ENCODE measurements at regions not wholly inside any gene's neighbourhood (a gene's known extent, or its start where the extent isn't known, plus 50 kb on each side); places are given as distances from the start of the nearest gene placed in this dataset.

- H3K79me2 ChIP-seq (ENCODE audit: insufficient read depth, low read length) = no peaks in the 10 kb centered on the region
- H3K36me3 ChIP-seq (ENCODE audit: low read length) = no peaks in the 10 kb centered on the region
- no peak overlapping the region for H2AFZ ChIP-seq (ENCODE audit: low read depth, low read length, severe bottlenecking)
- H3K9ac ChIP-seq (ENCODE audit: low read length) = no peak overlapping the region
- TF ChIP-seq CTCF (IDR thresholded peaks at IDR 0.05; ENCODE audit: insufficient read depth, low read length, poor library complexity, severe bottlenecking) (no peak), EZH2phosphoT487 (conservative IDR thresholded peaks at IDR 0.05; ENCODE audit: low read length) (no peak)
- no peak overlapping the region for H3K4me3 ChIP-seq (ENCODE audit: insufficient read depth, low read length, poor library complexity, severe bottlenecking)
- H3K9me2 ChIP-seq (replicated peaks; ENCODE audit: insufficient read depth, low read length) = no peaks in the 10 kb centered on the region
- no peaks in the 10 kb centered on the region for H3K27me3 ChIP-seq (ENCODE audit: low read length)
- no peak overlapping the region for H3K27ac ChIP-seq (ENCODE audit: low read depth, low read length)
- H3K4me2 ChIP-seq (ENCODE audit: low read depth, low read length, poor library complexity, severe bottlenecking) = no peak overlapping the region
- no peaks in the 10 kb centered on the region for H4K20me1 ChIP-seq (ENCODE audit: low read depth, low read length)
- no peaks in the 10 kb centered on the region for H3F3A ChIP-seq (ENCODE audit: insufficient read depth)
- no peaks in the 10 kb centered on the region for H3K9me3 ChIP-seq (ENCODE audit: insufficient read depth, low read length)
Measured at GRCh38 chr12:113724794-113725556, 241.2 kb downstream of the RBM19 start.

GRCh38 chr12:113723631-113724030, 242.5 kb downstream of the RBM19 start:
- no peak overlapping the region for H3K4me2 ChIP-seq (ENCODE audit: low read depth, low read length, poor library complexity, severe bottlenecking)
- H3K36me3 ChIP-seq (ENCODE audit: low read length) = no peaks in the 10 kb centered on the region
- no peak overlapping the region for H2AFZ ChIP-seq (ENCODE audit: low read depth, low read length, severe bottlenecking)
- TF ChIP-seq CTCF (IDR thresholded peaks at IDR 0.05; ENCODE audit: insufficient read depth, low read length, poor library complexity, severe bottlenecking) (no peak), EZH2phosphoT487 (conservative IDR thresholded peaks at IDR 0.05; ENCODE audit: low read length) (no peak)
- no peak overlapping the region for H3K27ac ChIP-seq (ENCODE audit: low read depth, low read length)
- H3F3A ChIP-seq (ENCODE audit: insufficient read depth) = no peaks in the 10 kb centered on the region
- H4K20me1 ChIP-seq (ENCODE audit: low read depth, low read length) = no peaks in the 10 kb centered on the region
- H3K9ac ChIP-seq (ENCODE audit: low read length) = no peak overlapping the region
- no peaks in the 10 kb centered on the region for H3K79me2 ChIP-seq (ENCODE audit: insufficient read depth, low read length)
- H3K9me3 ChIP-seq (ENCODE audit: insufficient read depth, low read length) = no peaks in the 10 kb centered on the region
- H3K27me3 ChIP-seq (ENCODE audit: low read length) = no peaks in the 10 kb centered on the region
- H3K9me2 ChIP-seq (replicated peaks; ENCODE audit: insufficient read depth, low read length) = no peaks in the 10 kb centered on the region
- H3K4me3 ChIP-seq (ENCODE audit: insufficient read depth, low read length, poor library complexity, severe bottlenecking) = no peak overlapping the region

GRCh38 chr12:113722747-113723146, 243.4 kb downstream of the RBM19 start:
- Histone ChIP-seq H3K9me3 (ENCODE audit: insufficient read depth, low read length) (no peaks in the 10 kb centered on the region), H3F3A (ENCODE audit: insufficient read depth) (no peaks in the 10 kb centered on the region), H2AFZ (ENCODE audit: low read depth, low read length, severe bottlenecking) (no peak overlapping the region), H3K79me2 (ENCODE audit: insufficient read depth, low read length) (no peaks in the 10 kb centered on the region), H3K27ac (ENCODE audit: low read depth, low read length) (no peak overlapping the region), H4K20me1 (ENCODE audit: low read depth, low read length) (no peaks in the 10 kb centered on the region), H3K4me2 (ENCODE audit: low read depth, low read length, poor library complexity, severe bottlenecking) (no peak overlapping the region), H3K9ac (ENCODE audit: low read length) (no peak overlapping the region), H3K27me3 (ENCODE audit: low read length) (no peaks in the 10 kb centered on the region), H3K4me3 (ENCODE audit: insufficient read depth, low read length, poor library complexity, severe bottlenecking) (no peak overlapping the region), H3K9me2 (replicated peaks; ENCODE audit: insufficient read depth, low read length) (no peaks in the 10 kb centered on the region), H3K36me3 (ENCODE audit: low read length) (no peaks in the 10 kb centered on the region)
- no peak for TF ChIP-seq EZH2phosphoT487 (conservative IDR thresholded peaks at IDR 0.05; ENCODE audit: low read length)

- Histone ChIP-seq H3K9me3 (ENCODE audit: insufficient read depth, low read length) (no peaks in the 10 kb centered on the region), H3K79me2 (ENCODE audit: insufficient read depth, low read length) (no peaks in the 10 kb centered on the region), H3K9ac (ENCODE audit: low read length) (no peak overlapping the region), H3K4me2 (ENCODE audit: low read depth, low read length, poor library complexity, severe bottlenecking) (no peak overlapping the region), H3K27me3 (ENCODE audit: low read length) (no peaks in the 10 kb centered on the region), H4K20me1 (ENCODE audit: low read depth, low read length) (no peaks in the 10 kb centered on the region), H3K36me3 (ENCODE audit: low read length) (no peaks in the 10 kb centered on the region), H3K4me3 (ENCODE audit: insufficient read depth, low read length, poor library complexity, severe bottlenecking) (no peak overlapping the region), H3K27ac (ENCODE audit: low read depth, low read length) (no peak overlapping the region), H3F3A (ENCODE audit: insufficient read depth) (no peaks in the 10 kb centered on the region), H3K9me2 (replicated peaks; ENCODE audit: insufficient read depth, low read length) (no peaks in the 10 kb centered on the region), H2AFZ (ENCODE audit: low read depth, low read length, severe bottlenecking) (no peak overlapping the region)
- TF ChIP-seq CTCF (IDR thresholded peaks at IDR 0.05; ENCODE audit: insufficient read depth, low read length, poor library complexity, severe bottlenecking) = no peak
- TF ChIP-seq EZH2phosphoT487 (conservative IDR thresholded peaks at IDR 0.05; ENCODE audit: low read length) = no peak
Measured at GRCh38 chr12:113720629-113721028, 245.5 kb downstream of the RBM19 start.

All from SU-DHL-6 (cell line).